ENCODE measurements at regions not wholly inside any gene's neighbourhood (a gene's known extent, or its start where the extent isn't known, plus 50 kb on each side); places are given as distances from the start of the nearest gene placed in this dataset.
"Not testable (repeated sequence)": the region's sequence is repeated elsewhere in the genome, so short reads cannot be mapped to it uniquely, and the experiment has no call there.

DNA sequence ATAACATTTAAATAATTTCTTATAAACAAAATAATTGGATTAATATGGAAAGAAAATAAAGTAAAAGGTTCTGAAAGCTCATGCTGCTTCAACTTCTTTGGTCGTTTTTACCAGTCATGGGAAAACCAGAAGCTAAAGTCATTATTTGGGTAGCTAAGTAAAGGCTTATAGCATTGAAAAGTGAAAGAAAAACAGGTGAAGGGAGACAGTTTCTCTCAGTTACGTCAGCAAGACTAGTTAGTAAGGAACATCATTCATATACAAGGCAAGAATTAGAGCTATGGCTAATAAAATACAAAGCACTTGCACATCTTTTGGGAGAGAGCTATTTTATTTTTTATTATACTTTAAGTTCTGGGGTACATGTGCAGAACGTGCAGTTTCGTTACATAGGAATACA is 170.3 kb upstream of the SYT10 start:
- peaks cover 0 to 23% (median 6%) of the 10 kb centered on the region in 6 donors for H3K9me3 Mint-ChIP-seq
- no peak overlapping the region for H3K4me3 Mint-ChIP-seq
- H3K36me3 Mint-ChIP-seq = no peaks in the 10 kb centered on the region
- DNase-seq = no peak
- no peaks in the 10 kb centered on the region for H3K4me1 Mint-ChIP-seq
- no peaks in the 10 kb centered on the region for H3K27me3 Mint-ChIP-seq (ENCODE audit: low read depth in 3 of 3)
- no peak overlapping the region for H3K27ac Mint-ChIP-seq

GRCh38 chr12:33614630-33615029 is 175.0 kb upstream of the SYT10 start:
- Mint-ChIP-seq H3K4me1 (no peaks in the 10 kb centered on the region), H3K27me3 (ENCODE audit: low read depth in 3 of 3) (peaks cover 0 to 1% (median 0%) of the 10 kb centered on the region in 3 donors), H3K36me3 (no peaks in the 10 kb centered on the region), H3K27ac (no peak overlapping the region), H3K4me3 (no peak overlapping the region), H3K9me3 (peaks cover 7 to 46% (median 18%) of the 10 kb centered on the region in 6 donors)
- no peak for DNase-seq

GRCh38 chr12:33617218-33617617 is 177.6 kb upstream of the SYT10 start:
- H3K4me1 Mint-ChIP-seq = no peaks in the 10 kb centered on the region
- peaks cover 10 to 40% (median 23%) of the 10 kb centered on the region in 6 donors for H3K9me3 Mint-ChIP-seq
- H3K36me3 Mint-ChIP-seq = no peaks in the 10 kb centered on the region
- peaks cover 0 to 5% (median 0%) of the 10 kb centered on the region in 3 donors for H3K27me3 Mint-ChIP-seq (ENCODE audit: low read depth in 3 of 3)
- H3K4me3 Mint-ChIP-seq = no peak overlapping the region
- DNase-seq = no peak
- H3K27ac Mint-ChIP-seq = no peak overlapping the region

DNA sequence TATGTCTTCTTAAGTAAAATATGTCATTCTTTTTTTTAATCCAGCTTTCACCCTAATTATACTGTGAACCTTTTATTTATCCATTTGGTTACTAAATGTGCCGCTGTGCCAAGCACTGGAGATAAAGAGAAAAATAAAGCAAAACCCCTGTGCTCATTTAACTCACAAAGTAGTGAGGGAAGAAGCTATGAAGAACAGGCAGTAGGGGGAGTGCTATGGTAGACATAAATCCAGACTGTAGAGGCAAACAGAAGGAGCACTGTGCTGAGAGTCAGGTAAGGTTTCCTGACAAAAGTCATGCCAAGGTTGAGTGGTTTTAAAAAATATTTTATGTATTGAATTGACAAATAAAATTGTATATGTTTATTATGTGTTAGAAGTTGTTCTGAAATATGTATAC is 188.5 kb upstream of the SYT10 start:
- Mint-ChIP-seq H3K36me3 (no peaks in the 10 kb centered on the region), H3K4me3 (no peak overlapping the region), H3K4me1 (no peaks in the 10 kb centered on the region), H3K27ac (no peak overlapping the region), H3K9me3 (peaks cover 0 to 20% (median 2%) of the 10 kb centered on the region in 6 donors), H3K27me3 (ENCODE audit: low read depth in 3 of 3) (peaks cover 0 to 2% (median 0%) of the 10 kb centered on the region in 3 donors)
- DNase-seq = no peak

DNA sequence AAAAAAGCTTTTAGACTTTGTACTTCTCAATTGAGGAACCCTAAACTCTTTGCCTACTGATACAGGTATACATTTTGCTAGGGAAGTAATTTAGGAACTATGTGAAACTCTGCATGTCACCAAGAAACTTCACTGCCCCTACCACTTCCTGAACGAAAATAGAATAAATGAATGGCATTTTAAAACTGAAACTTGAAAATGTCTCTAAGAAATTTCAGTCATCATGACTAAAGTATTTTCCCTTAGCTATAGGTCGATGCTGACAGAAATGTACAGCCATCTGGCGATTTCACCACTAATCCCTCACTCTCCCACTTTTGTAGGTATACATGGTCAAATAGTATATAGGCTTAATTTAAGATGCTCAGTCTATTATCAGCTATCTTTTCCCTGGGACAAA is 194.9 kb upstream of the SYT10 start:
- no peak for DNase-seq
- Mint-ChIP-seq H3K4me1 (no peaks in the 10 kb centered on the region), H3K9me3 (peaks cover 6 to 20% (median 17%) of the 10 kb centered on the region in 6 donors), H3K27ac (no peak overlapping the region), H3K4me3 (no peak overlapping the region), H3K27me3 (ENCODE audit: low read depth in 3 of 3) (no peaks in the 10 kb centered on the region), H3K36me3 (peaks cover 0 to 3% (median 0%) of the 10 kb centered on the region in 3 donors)

DNA sequence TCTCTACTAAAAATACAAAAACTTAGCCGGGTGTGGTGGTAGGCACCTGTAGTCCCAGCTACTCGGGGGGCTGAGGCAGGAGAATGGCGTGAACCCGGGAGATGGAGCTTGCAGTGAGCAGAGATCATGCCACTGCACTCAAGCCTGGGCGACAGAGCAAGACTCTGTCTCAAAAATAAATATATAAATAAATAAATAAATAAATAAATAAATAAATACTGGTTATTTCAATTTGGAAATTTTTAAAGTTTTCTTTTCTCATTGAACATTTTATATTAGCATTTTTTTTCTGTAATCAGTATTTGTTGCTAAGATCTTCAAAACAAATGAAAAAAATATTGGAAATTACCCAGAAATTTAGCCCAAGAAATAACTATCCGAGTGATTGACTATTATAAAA is 197.3 kb upstream of the SYT10 start:
- DNase-seq; H3K27me3 Mint-ChIP-seq (ENCODE audit: low read depth in 3 of 3); H3K4me3 Mint-ChIP-seq; H3K27ac Mint-ChIP-seq; H3K36me3 Mint-ChIP-seq; H3K4me1 Mint-ChIP-seq: not testable (repeated sequence)
- H3K9me3 Mint-ChIP-seq = peaks cover 6 to 20% (median 17%) of the 10 kb centered on the region in 6 donors

- Mint-ChIP-seq H3K36me3 (peaks cover 0 to under 1% (median 0%) of the 10 kb centered on the region in 3 donors), H3K27me3 (ENCODE audit: low read depth in 3 of 3) (no peaks in the 10 kb centered on the region), H3K9me3 (peaks cover 9 to 14% (median 10%) of the 10 kb centered on the region in 6 donors), H3K4me1 (no peaks in the 10 kb centered on the region), H3K4me3 (no peak overlapping the region), H3K27ac (no peak overlapping the region)
- no peak for DNase-seq
Measured at GRCh38 chr12:33639975-33640374, 200.4 kb upstream of the SYT10 start.

- Mint-ChIP-seq H3K9me3 (peaks cover 5 to 45% (median 15%) of the 10 kb centered on the region in 6 donors), H3K27me3 (ENCODE audit: low read depth in 3 of 3) (peaks cover 0 to 4% (median 1%) of the 10 kb centered on the region in 3 donors), H3K36me3 (no peaks in the 10 kb centered on the region)
Measured at GRCh38 chr12:33649992-33650391, 210.4 kb upstream of the SYT10 start.

GRCh38 chr12:33650832-33651231 is 211.2 kb upstream of the SYT10 start:
- Mint-ChIP-seq H3K36me3 (no peaks in the 10 kb centered on the region), H3K4me1 (no peaks in the 10 kb centered on the region), H3K27ac (no peak overlapping the region), H3K4me3 (no peak overlapping the region), H3K9me3 (peaks cover 5 to 45% (median 15%) of the 10 kb centered on the region in 6 donors), H3K27me3 (ENCODE audit: low read depth in 3 of 3) (peaks cover 0 to 4% (median 1%) of the 10 kb centered on the region in 3 donors)
- DNase-seq = no peak

More at GRCh38 chr12:33649992-33650391, 210.4 kb upstream of the SYT10 start:
- DNase-seq = no peak
- H3K4me3 Mint-ChIP-seq = no peak overlapping the region
- no peak overlapping the region for H3K27ac Mint-ChIP-seq
- H3K4me1 Mint-ChIP-seq = no peaks in the 10 kb centered on the region

DNA sequence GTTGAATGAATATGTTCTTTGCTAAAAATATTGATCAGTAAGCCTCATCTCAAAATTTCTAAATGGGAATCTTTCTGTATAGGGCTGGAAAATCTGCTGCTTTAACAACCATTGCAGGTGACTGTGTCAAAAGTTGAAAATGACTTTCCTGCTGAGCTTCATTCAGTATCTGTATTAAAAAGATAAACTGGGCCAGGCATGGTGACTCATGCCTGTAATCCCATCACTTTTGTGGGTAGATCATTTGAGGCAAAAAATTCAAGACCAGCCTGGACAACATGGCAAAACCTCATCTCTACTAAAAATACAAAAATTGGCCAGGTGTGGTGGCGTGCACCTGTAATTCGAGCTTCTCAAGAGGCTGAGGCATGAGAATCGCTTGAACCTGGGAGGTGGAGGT is 213.7 kb upstream of the SYT10 start:
- no peak overlapping the region for H3K4me3 Mint-ChIP-seq
- no peak overlapping the region for H3K27ac Mint-ChIP-seq
- peaks cover 3 to 32% (median 17%) of the 10 kb centered on the region in 6 donors for H3K9me3 Mint-ChIP-seq
- no peak for DNase-seq
- H3K4me1 Mint-ChIP-seq = no peaks in the 10 kb centered on the region
- H3K27me3 Mint-ChIP-seq (ENCODE audit: low read depth in 3 of 3) = peaks cover 0 to 4% (median 1%) of the 10 kb centered on the region in 3 donors
- no peaks in the 10 kb centered on the region for H3K36me3 Mint-ChIP-seq

DNA sequence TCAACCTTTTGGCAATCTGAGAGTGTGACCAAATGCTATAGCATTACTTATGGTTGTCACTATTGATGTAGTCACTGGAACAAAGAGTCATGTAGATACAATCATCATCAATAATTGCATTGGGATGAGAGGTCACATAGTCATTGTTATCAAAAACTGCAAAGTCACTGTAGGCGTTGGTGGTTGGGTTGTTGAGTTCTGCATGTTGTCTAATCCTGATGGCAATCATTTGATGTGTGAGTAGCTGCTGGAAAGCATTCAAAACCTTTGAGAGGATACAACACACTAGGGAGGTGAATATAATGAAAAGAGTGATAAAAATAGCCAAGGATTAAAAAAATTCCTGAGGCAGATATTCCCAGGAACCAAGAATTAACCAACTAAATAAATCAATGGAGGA is 214.7 kb upstream of the SYT10 start:
- Mint-ChIP-seq H3K4me1 (no peaks in the 10 kb centered on the region), H3K9me3 (peaks cover 4 to 27% (median 17%) of the 10 kb centered on the region in 6 donors), H3K27ac (no peak overlapping the region)

DNA sequence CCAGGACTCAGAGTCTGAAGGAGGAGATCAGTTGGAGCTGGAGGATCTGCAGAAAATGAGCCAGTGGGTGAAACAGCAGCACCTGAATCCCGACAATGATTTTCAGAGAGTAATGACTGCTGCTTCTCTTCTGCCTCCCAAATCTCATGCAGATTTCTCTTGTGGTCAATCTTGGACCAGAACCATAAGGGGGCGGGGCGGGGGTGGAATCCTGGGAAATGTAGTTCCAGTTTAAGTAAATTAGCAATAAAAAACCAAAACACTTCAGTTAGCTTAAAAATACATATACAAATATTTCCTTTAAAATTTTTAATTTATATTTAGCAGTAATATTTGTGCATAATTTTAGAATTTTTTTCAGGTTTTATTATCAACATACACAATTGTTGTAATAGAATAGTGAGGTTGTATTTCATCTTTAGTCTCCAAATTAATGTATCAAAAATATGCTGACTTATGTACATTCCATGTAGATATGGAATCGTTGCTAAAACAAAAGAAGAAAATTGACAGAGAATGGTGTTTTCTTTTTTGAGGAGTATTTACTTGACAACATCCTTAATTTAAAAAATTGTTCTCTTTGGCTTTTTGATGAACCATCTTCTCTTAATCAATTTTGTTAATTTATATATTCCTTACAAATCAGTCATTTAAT is 223.5 kb upstream of the SYT10 start:
- Mint-ChIP-seq H3K4me1 (no peaks in the 10 kb centered on the region), H3K4me3 (no peak overlapping the region), H3K36me3 (no peaks in the 10 kb centered on the region), H3K27me3 (ENCODE audit: low read depth in 3 of 3) (no peaks in the 10 kb centered on the region), H3K27ac (no peak overlapping the region), H3K9me3 (peaks cover 4 to 23% (median 6%) of the 10 kb centered on the region in 6 donors)
- DNase-seq = no peak

More for the DNA sequence above, 214.7 kb upstream of the SYT10 start:
- H3K36me3 Mint-ChIP-seq = no peaks in the 10 kb centered on the region
- H3K4me3 Mint-ChIP-seq = no peak overlapping the region
- no peak for DNase-seq
- H3K27me3 Mint-ChIP-seq (ENCODE audit: low read depth in 3 of 3) = peaks cover 0 to 4% (median 1%) of the 10 kb centered on the region in 3 donors

- DNase-seq = no peak
- H3K4me3 Mint-ChIP-seq = no peak overlapping the region
- no peaks in the 10 kb centered on the region for H3K4me1 Mint-ChIP-seq
- H3K9me3 Mint-ChIP-seq = peaks cover 3 to 24% (median 6%) of the 10 kb centered on the region in 6 donors
- H3K36me3 Mint-ChIP-seq = peaks cover 0 to 5% (median 0%) of the 10 kb centered on the region in 3 donors
- H3K27ac Mint-ChIP-seq = no peak overlapping the region
- peaks cover 0 to 2% (median 0%) of the 10 kb centered on the region in 3 donors for H3K27me3 Mint-ChIP-seq (ENCODE audit: low read depth in 3 of 3)
Measured at GRCh38 chr12:33669349-33669748, 229.7 kb upstream of the SYT10 start.

GRCh38 chr12:33670284-33670683 is 230.7 kb upstream of the SYT10 start:
- Mint-ChIP-seq H3K27me3 (ENCODE audit: low read depth in 3 of 3) (peaks cover 0 to 2% (median 0%) of the 10 kb centered on the region in 3 donors), H3K4me1 (no peaks in the 10 kb centered on the region), H3K27ac (no peak overlapping the region), H3K36me3 (peaks cover 0 to 5% (median 0%) of the 10 kb centered on the region in 3 donors), H3K9me3 (peaks cover 2 to 21% (median 4%) of the 10 kb centered on the region in 6 donors), H3K4me3 (no peak overlapping the region)
- DNase-seq = no peak

GRCh38 chr12:33671676-33672075 is 232.1 kb upstream of the SYT10 start:
- peaks cover 0 to 5% (median 0%) of the 10 kb centered on the region in 3 donors for H3K36me3 Mint-ChIP-seq
- H3K27me3 Mint-ChIP-seq (ENCODE audit: low read depth in 3 of 3) = peaks cover 0 to 2% (median 0%) of the 10 kb centered on the region in 3 donors
- H3K4me1 Mint-ChIP-seq = no peaks in the 10 kb centered on the region
- no peak overlapping the region for H3K4me3 Mint-ChIP-seq
- peaks cover 3 to 18% (median 7%) of the 10 kb centered on the region in 6 donors for H3K9me3 Mint-ChIP-seq
- no peak for DNase-seq
- H3K27ac Mint-ChIP-seq = no peak overlapping the region
